H1 (cell line): ENCODE measurements at regions not wholly inside any gene's neighbourhood (a gene's known extent, or its start where the extent isn't known, plus 50 kb on each side); places are given as distances from the start of the nearest gene placed in this dataset.

Experiments
- CTCF ChIA-PET: fragments of 300-600 bp; sonication (Branson Sonifier 250); formaldehyde crosslinking; loops from one replicate; lab custom pipeline; 2021; ENCODE audit not compliant: partially characterized antibody; lab: Charles Lee
- POLR2A ChIA-PET: fragments of 300-600 bp; sonication (Branson Sonifier 250); formaldehyde crosslinking; loops from one replicate; lab custom pipeline; 2021; ENCODE audit warnings: inconsistent platforms; ENCODE audit not compliant: partially characterized antibody; lab: Charles Lee
- DNase-seq, 2 experiments: peaks; one replicate each; pipeline versions ENCODE4 v3.0.0 to v3.0.0-alpha.2; 2010 to 2022; ENCODE audit warnings: low spot score in 2 of 2, low read depth in 1 of 2, mixed read lengths in 1 of 2
- FAIRE-seq: peaks from 2 replicates; lab custom pipeline; 2011; peaks lifted over from hg19 to GRCh38; lab: Jason Lieb, UNC
- H2AFZ ChIP-seq: 2 replicates; pipeline ENCODE4 v1.8.1; 2012; ENCODE audit warnings: low read length, inconsistent platforms
- H2AK5ac ChIP-seq: 2 replicates; pipeline ENCODE4 v1.6.1; 2013; ENCODE audit warnings: low read depth, low read length
- H2BK120ac ChIP-seq: replicated peaks from 2 replicates; pipeline ENCODE3; 2013; ENCODE audit warnings: low read depth, low read length, inconsistent platforms
- H2BK12ac ChIP-seq: 2 replicates; pipeline ENCODE4 v1.6.1; 2013; ENCODE audit warnings: low read depth, low read length
- H2BK15ac ChIP-seq: 2 replicates; pipeline ENCODE4 v1.6.1; 2013; ENCODE audit warnings: low read length
- H2BK20ac ChIP-seq: 2 replicates; pipeline ENCODE4 v1.6.1; 2013; ENCODE audit warnings: low read length
- H2BK5ac ChIP-seq: 2 replicates; pipeline ENCODE4 v1.6.1; 2013; ENCODE audit warnings: low read depth, low read length
- H3K14ac ChIP-seq: 2 replicates; pipeline ENCODE4 v1.6.1; 2013; ENCODE audit warnings: inconsistent platforms; ENCODE audit not compliant: insufficient read length
- H3K18ac ChIP-seq: 2 replicates; pipeline ENCODE4 v1.6.1; 2013; ENCODE audit warnings: low read length; ENCODE audit errors: extremely low read depth
- H3K23ac ChIP-seq: 2 replicates; pipeline ENCODE4 v1.6.1; 2013; ENCODE audit warnings: inconsistent platforms; ENCODE audit not compliant: insufficient read length
- H3K23me2 ChIP-seq: 2 replicates; pipeline ENCODE4 v1.6.1; 2013; ENCODE audit warnings: low read depth, low read length
- H3K27ac ChIP-seq: 2 replicates; pipeline ENCODE4 v1.6.1; 2011; ENCODE audit warnings: low read depth, low read length, inconsistent platforms
- H3K27me3 ChIP-seq, 4 experiments: replicated peaks in 1 of 4; 1 replicate in 1 of 4; 2 replicates in 3 of 4; pipeline versions ENCODE4 v1.6.1 to v1.8.1; 2011 to 2013; ENCODE audit warnings: low read length in 3 of 4, mild to moderate bottlenecking in 3 of 4, inconsistent platforms in 2 of 4, mixed read lengths in 2 of 4, moderate library complexity in 1 of 4; ENCODE audit not compliant: control insufficient read depth in 3 of 4, insufficient read depth in 3 of 4; ENCODE audit errors: extremely low read depth in 1 of 4
- H3K36me3 ChIP-seq, 4 experiments: 2 replicates each; pipeline versions ENCODE4 v1.6.1 to v1.8.1; 2011 to 2013; ENCODE audit warnings: mild to moderate bottlenecking in 4 of 4, low read length in 3 of 4, moderate library complexity in 2 of 4, control low read depth in 1 of 4, inconsistent platforms in 1 of 4; ENCODE audit not compliant: insufficient read depth in 4 of 4, control insufficient read depth in 2 of 4
- H3K4ac ChIP-seq: replicated peaks from 2 replicates; pipeline ENCODE3; 2013; ENCODE audit warnings: low read length, low read depth, mixed read lengths, inconsistent platforms; ENCODE audit not compliant: insufficient read length
- H3K4me1 ChIP-seq, 4 experiments: replicated peaks in 1 of 4; 1 replicate in 1 of 4; 2 replicates in 3 of 4; pipeline versions ENCODE4 v1.6.1 to v1.8.1; 2011 to 2013; ENCODE audit warnings: low read length in 3 of 4, inconsistent platforms in 2 of 4, mixed read lengths in 1 of 4; ENCODE audit not compliant: insufficient read depth in 4 of 4, control insufficient read depth in 3 of 4
- H3K4me2 ChIP-seq, 2 experiments: 2 replicates each; pipeline versions ENCODE4 v1.6.1 to v1.8.1; 2011 to 2013; ENCODE audit warnings: low read depth in 2 of 2, low read length in 2 of 2, control low read depth in 1 of 2, inconsistent platforms in 1 of 2, mild to moderate bottlenecking in 1 of 2; ENCODE audit not compliant: insufficient read depth in 1 of 2
- H3K4me3 ChIP-seq, 4 experiments: fragments of 200-600, 300-600 bp in 1 of 4; sonication (generic), shearing (Covaris generic), sonication (Bioruptor Twin) in 1 of 4; 2 replicates each; pipeline versions ENCODE4 v1.5.1 to v1.8.1; 2011 to 2016; ENCODE audit warnings: low read length in 4 of 4, low read depth in 3 of 4, control low read depth in 2 of 4, inconsistent platforms in 2 of 4, mild to moderate bottlenecking in 2 of 4, mixed read lengths in 1 of 4, moderate library complexity in 1 of 4; ENCODE audit not compliant: insufficient read depth in 2 of 4; ENCODE audit errors: extremely low read depth in 1 of 4
- H3K56ac ChIP-seq: replicated peaks from 2 replicates; pipeline ENCODE3; 2013; ENCODE audit warnings: low read depth, mild to moderate bottlenecking, mixed read lengths, low read length, inconsistent platforms; ENCODE audit not compliant: insufficient read length
- H3K79me1 ChIP-seq: 2 replicates; pipeline ENCODE4 v1.6.1; 2013; ENCODE audit warnings: low read depth, low read length, control low read depth
- H3K79me2 ChIP-seq, 2 experiments: 2 replicates each; pipeline versions ENCODE4 v1.6.1 to v1.8.1; 2012 to 2013; ENCODE audit warnings: low read length in 2 of 2, mild to moderate bottlenecking in 2 of 2, inconsistent platforms in 1 of 2; ENCODE audit not compliant: insufficient read depth in 2 of 2, control insufficient read depth in 1 of 2
- H3K9ac ChIP-seq, 4 experiments: replicated peaks in 1 of 4; 1 replicate in 1 of 4; 2 replicates in 3 of 4; pipeline versions ENCODE4 v1.6.1 to v1.8.1; 2011 to 2013; ENCODE audit warnings: low read depth in 3 of 4, low read length in 3 of 4, control low read depth in 2 of 4, mild to moderate bottlenecking in 2 of 4, moderate library complexity in 2 of 4, inconsistent platforms in 1 of 4; ENCODE audit errors: extremely low read depth in 1 of 4
- H3K9me3 ChIP-seq, 2 experiments: 2 replicates each; pipeline versions ENCODE4 v1.6.1 to v1.8.1; 2012 to 2013; ENCODE audit warnings: mild to moderate bottlenecking in 2 of 2, moderate library complexity in 2 of 2, control low read depth in 1 of 2, inconsistent platforms in 1 of 2, low read depth in 1 of 2, low read length in 1 of 2, mixed read lengths in 1 of 2; ENCODE audit not compliant: insufficient read depth in 2 of 2
- H4K20me1 ChIP-seq, 2 experiments: replicated peaks in 1 of 2; 2 replicates each; pipeline versions ENCODE3 to v1.8.1; 2011 to 2013; ENCODE audit warnings: inconsistent platforms in 2 of 2, low read length in 2 of 2, mild to moderate bottlenecking in 1 of 2; ENCODE audit not compliant: insufficient read depth in 2 of 2, control insufficient read depth in 1 of 2
- H4K5ac ChIP-seq: 2 replicates; pipeline ENCODE4 v1.6.1; 2013; ENCODE audit warnings: low read length, low read depth, mixed read lengths, inconsistent platforms; ENCODE audit not compliant: insufficient read length
- H4K8ac ChIP-seq: 2 replicates; pipeline ENCODE4 v1.8.0; 2013; ENCODE audit warnings: mild to moderate bottlenecking, moderate library complexity, low read length, inconsistent platforms; ENCODE audit not compliant: insufficient read depth; ENCODE audit errors: extremely low read depth
- H4K91ac ChIP-seq: replicated peaks from 2 replicates; pipeline ENCODE3; 2013; ENCODE audit warnings: low read length, mixed read lengths, inconsistent platforms; ENCODE audit not compliant: insufficient read length
- BCL11A ChIP-seq, 2 experiments: IDR thresholded peaks; one replicate each; pipeline ENCODE4 v1.6.1; 2011; ENCODE audit warnings: low read depth in 2 of 2, low read length in 2 of 2, mild to moderate bottlenecking in 2 of 2
- BRCA1 ChIP-seq: IDR thresholded peaks from 2 replicates; pipeline ENCODE4 v1.6.1; 2012; ENCODE audit warnings: low read depth, low read length, improper control_type of control experiment
- CBX8 ChIP-seq: fragments of 300-800, 300-1000 bp; sonication (generic); IDR thresholded peaks from 2 replicates; pipeline ENCODE4 v1.7.1; 2016; ENCODE audit warnings: low read depth, low read length, borderline replicate concordance
- CHD2 ChIP-seq: IDR thresholded peaks from 2 replicates; pipeline ENCODE4 v1.6.1; 2012; ENCODE audit warnings: low read length, improper control_type of control experiment
- EGR1 ChIP-seq: IDR thresholded peaks from 2 replicates; pipeline ENCODE4 v1.6.1; 2011; ENCODE audit warnings: low read depth, low read length, borderline replicate concordance
- EZH2 ChIP-seq: fragments of 200-600 bp; sonication (generic); IDR thresholded peaks from 2 replicates; pipeline ENCODE4 v1.7.1; 2012; ENCODE audit warnings: low read depth, mild to moderate bottlenecking, moderate library complexity, low read length, inconsistent platforms; ENCODE audit not compliant: severe bottlenecking
- GABPA ChIP-seq: IDR thresholded peaks from 2 replicates; pipeline ENCODE4 v1.6.1; 2011; ENCODE audit warnings: mild to moderate bottlenecking, low read length, moderate library complexity, borderline replicate concordance; ENCODE audit not compliant: insufficient read depth
- JUND ChIP-seq: IDR thresholded peaks from 2 replicates; pipeline ENCODE4 v1.6.1; 2011; ENCODE audit warnings: mild to moderate bottlenecking, improper control_type of control experiment, low read length
- KDM5A ChIP-seq: fragments of 200-600 bp; IDR thresholded peaks from 2 replicates; pipeline ENCODE4 v1.7.1; 2012; ENCODE audit warnings: mild to moderate bottlenecking, low read length, inconsistent platforms, mixed read lengths
- RBBP5 ChIP-seq: IDR thresholded peaks from 2 replicates; pipeline ENCODE4 v1.7.1; 2012; ENCODE audit warnings: low read depth, mild to moderate bottlenecking, inconsistent platforms, low read length, moderate library complexity, borderline replicate concordance
- RXRA ChIP-seq: IDR thresholded peaks from 2 replicates; pipeline ENCODE4 v1.6.1; 2011; ENCODE audit warnings: low read depth, mild to moderate bottlenecking, low read length, moderate library complexity; ENCODE audit not compliant: insufficient read depth
- SIN3A ChIP-seq, 2 experiments: IDR thresholded peaks in 1 of 2; conservative IDR thresholded peaks in 1 of 2; 2 replicates each; pipeline ENCODE4 v1.6.1; 2011 to 2012; ENCODE audit warnings: low read length in 2 of 2, improper control_type of control experiment in 1 of 2, low read depth in 1 of 2, mild to moderate bottlenecking in 1 of 2
- SP4 ChIP-seq: IDR thresholded peaks from 2 replicates; pipeline ENCODE4 v1.6.1; 2012; ENCODE audit warnings: low read length, inconsistent platforms
- SRF ChIP-seq: IDR thresholded peaks from 2 replicates; pipeline ENCODE4 v1.6.1; 2011; ENCODE audit warnings: mild to moderate bottlenecking, low read depth, low read length, moderate library complexity
- TAF1 ChIP-seq: IDR thresholded peaks from 2 replicates; pipeline ENCODE4 v1.6.1; 2011; ENCODE audit warnings: mild to moderate bottlenecking, low read depth, low read length
- TBP ChIP-seq: IDR thresholded peaks from 2 replicates; pipeline ENCODE4 v1.6.1; 2011; ENCODE audit warnings: low read depth, low read length, improper control_type of control experiment
- WGBS, 2 experiments: shearing (Covaris generic) in 1 of 2; methylation state at CpG; one replicate each; pipeline versions ENCODE4 v1.1.6 to v1.1.7; 2013 to 2015; ENCODE audit warnings: low lambda C conversion rate in 2 of 2, mixed read lengths in 2 of 2, inconsistent platforms in 1 of 2, low coverage in 1 of 2, missing lambda C conversion rate in 1 of 2; ENCODE audit not compliant: insufficient replicate concordance in 2 of 2, insufficient coverage in 1 of 2, insufficient read length in 1 of 2; ENCODE audit errors: extremely low coverage in 1 of 2, missing lambda C conversion rate in 1 of 2; 5-methylcytosine and 5-hydroxymethylcytosine counted together

- Histone ChIP-seq H3K79me2 (no peaks in the 10 kb centered on the region), H3K27ac (no peak overlapping the region), H3K9ac (no peak overlapping the region), H3K4me1 (no peaks in the 10 kb centered on the region), H2AFZ (no peak overlapping the region), H3K4me2 (no peak overlapping the region), H3K4me3 (no peak overlapping the region), H2BK5ac (no peak overlapping the region), H2AK5ac (no peak overlapping the region), H3K4ac (no peak overlapping the region), H3K18ac (no peak overlapping the region), H4K91ac (no peak overlapping the region), H4K5ac (no peak overlapping the region), H3K79me1 (no peaks in the 10 kb centered on the region), H3K14ac (no peak overlapping the region), H2BK120ac (no peak overlapping the region), H4K20me1 (no peaks in the 10 kb centered on the region), H3K23me2 (no peaks in the 10 kb centered on the region), H3K9me3 (no peaks in the 10 kb centered on the region), H3K36me3 (no peaks in the 10 kb centered on the region), H2BK15ac (no peak overlapping the region), H3K23ac (no peak overlapping the region), H4K8ac (no peak overlapping the region), H2BK20ac (no peak overlapping the region), H3K56ac (no peak overlapping the region), H2BK12ac (no peak overlapping the region), H3K27me3 (no peaks in the 10 kb centered on the region)
- WGBS, 2 experiments = 100% methylated on average over 1 of the region's 1 CpG; no CpG with 5 or more reads in 1 of the 2 experiments
- ChIA-PET CTCF (interaction anchor here (0.6 kb wide), 1 partner anchor 324 kb away, joined by 3 read pairs; no protein-coding TSS in a partner anchor), POLR2A (no interaction called here)
- FAIRE-seq (no peak), DNase-seq (no peak)
- TF ChIP-seq RXRA (no peak), BCL11A (IDR thresholded peaks at IDR 0.05; ENCODE audit: low read depth in 2 of 2, low read length in 2 of 2) (no peak), SRF (no peak), RBBP5 (no peak), KDM5A (no peak), SP4 (no peak), GABPA (no peak), EGR1 (no peak), SIN3A (conservative IDR thresholded peaks at IDR 0.05 in 1 of 2, IDR thresholded peaks at IDR 0.05 in 1 of 2; ENCODE audit: low read depth in 1 of 2, low read length in 2 of 2) (no peak), CBX8 (no peak), EZH2 (no peak), BRCA1 (no peak), TBP (no peak), TAF1 (no peak), CHD2 (no peak), JUND (no peak)
Measured at GRCh38 chr4:163221467-163221866, 54.8 kb upstream of the NAF1 start.
